ENCODE measurements at regions not wholly inside any gene's neighbourhood (a gene's known extent, or its start where the extent isn't known, plus 50 kb on each side); places are given as distances from the start of the nearest gene placed in this dataset.
"Not testable (repeated sequence)": the region's sequence is repeated elsewhere in the genome, so short reads cannot be mapped to it uniquely, and the experiment has no call there.

- no peak overlapping the region for H3K4me3 ChIP-seq (ENCODE audit: low read depth, low read length)
- TF ChIP-seq CTCF (IDR thresholded peaks at IDR 0.05; ENCODE audit: insufficient read depth, low read depth, low read length, missing control alignments) = no peak
- DNase-seq (ENCODE audit: low read depth) = no peak
Measured at GRCh38 chr4:57342411-57342810, 232.2 kb upstream of the IGFBP7 start.

DNA sequence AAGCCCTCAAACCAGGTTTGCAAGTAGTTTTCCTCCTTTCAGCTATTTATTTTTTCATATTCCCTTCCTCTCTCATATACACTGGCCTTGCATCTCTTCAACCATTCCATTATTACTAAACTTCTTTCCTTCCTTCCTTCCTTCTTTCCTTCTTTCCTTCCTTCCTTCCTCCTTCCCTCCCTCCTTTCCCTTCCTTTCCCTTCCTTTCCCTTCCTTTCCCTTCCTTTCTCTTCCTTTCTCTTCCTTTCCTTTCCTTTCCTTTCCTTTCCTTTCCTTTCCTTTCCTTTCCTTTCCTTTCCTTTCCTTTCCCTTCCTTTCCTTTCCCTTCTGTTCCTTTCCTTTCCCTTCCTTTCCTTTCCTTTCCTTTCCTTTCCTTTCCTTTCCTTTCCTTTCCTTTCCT, 228.7 kb upstream of the IGFBP7 start:
- not testable (repeated sequence) for H3K4me3 ChIP-seq (ENCODE audit: low read depth, low read length); DNase-seq (ENCODE audit: low read depth)

- no peak overlapping the region for H3K4me3 ChIP-seq (ENCODE audit: low read depth, low read length)
- no peak for DNase-seq (ENCODE audit: low read depth)
- no peak for TF ChIP-seq CTCF (IDR thresholded peaks at IDR 0.05; ENCODE audit: insufficient read depth, low read depth, low read length, missing control alignments)
Measured at GRCh38 chr4:57333684-57334083, 223.5 kb upstream of the IGFBP7 start.

DNA sequence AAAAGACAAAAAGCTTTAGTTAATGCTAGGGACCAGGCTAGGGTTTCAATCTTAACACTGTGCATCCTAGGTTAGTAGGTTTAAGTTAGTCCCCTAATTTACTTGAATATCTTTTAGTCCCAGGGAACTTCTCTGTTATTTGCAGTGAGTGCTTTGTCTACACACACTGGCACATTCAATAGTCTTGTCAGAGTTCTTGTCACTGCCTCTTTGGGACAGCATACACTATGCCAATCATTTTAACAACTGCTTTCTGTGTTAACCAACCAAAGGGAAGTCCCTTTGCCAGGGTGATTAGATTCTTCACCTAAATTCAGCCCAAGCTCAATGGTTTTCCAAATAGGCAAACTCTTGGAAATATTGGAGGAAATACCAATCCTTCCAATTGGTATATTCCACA, 221.8 kb upstream of the IGFBP7 start:
- no peak for DNase-seq (ENCODE audit: low read depth)
- TF ChIP-seq CTCF (IDR thresholded peaks at IDR 0.05; ENCODE audit: insufficient read depth, low read depth, low read length, missing control alignments) = no peak
- H3K4me3 ChIP-seq (ENCODE audit: low read depth, low read length) = no peak overlapping the region

- H3K4me3 ChIP-seq (ENCODE audit: low read depth, low read length) = no peak overlapping the region
- no peak for TF ChIP-seq CTCF (IDR thresholded peaks at IDR 0.05; ENCODE audit: insufficient read depth, low read depth, low read length, missing control alignments)
- DNase-seq (ENCODE audit: low read depth) = no peak
Measured at GRCh38 chr4:57329279-57329678, 219.1 kb upstream of the IGFBP7 start.

- no peak overlapping the region for H3K4me3 ChIP-seq (ENCODE audit: low read depth, low read length)
- TF ChIP-seq CTCF (IDR thresholded peaks at IDR 0.05; ENCODE audit: insufficient read depth, low read depth, low read length, missing control alignments) = no peak
- no peak for DNase-seq (ENCODE audit: low read depth)
Measured at GRCh38 chr4:57324673-57325307, 214.6 kb upstream of the IGFBP7 start.

DNA sequence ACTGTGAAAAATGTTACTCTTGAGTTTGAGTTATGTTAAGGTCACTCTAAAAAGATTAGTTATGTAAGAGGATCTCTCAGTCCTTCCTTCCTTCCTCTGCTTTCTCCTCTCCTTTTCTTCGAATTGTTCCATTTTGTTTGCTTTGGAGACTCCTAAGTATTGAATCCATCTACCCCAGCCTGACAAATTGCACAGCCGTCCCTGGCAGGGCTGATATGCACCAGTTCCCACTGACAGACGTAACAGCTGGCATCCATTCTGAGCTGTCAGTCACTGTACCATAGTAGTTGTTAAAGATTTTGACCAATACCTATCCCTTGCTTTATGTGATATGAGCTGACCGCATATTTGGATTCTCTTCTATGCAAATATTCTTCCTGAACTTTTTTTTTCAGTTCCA, 210.7 kb upstream of the IGFBP7 start:
- no peak overlapping the region for H3K4me3 ChIP-seq (ENCODE audit: low read depth, low read length)
- TF ChIP-seq CTCF (IDR thresholded peaks at IDR 0.05; ENCODE audit: insufficient read depth, low read depth, low read length, missing control alignments) = no peak
- DNase-seq (ENCODE audit: low read depth) = no peak

All from GM12865 (cell line).